Daoy (cell line): ENCODE measurements at regions not wholly inside any gene's neighbourhood (a gene's known extent, or its start where the extent isn't known, plus 50 kb on each side); places are given as distances from the start of the nearest gene placed in this dataset.

Experiments
- DNase-seq: peaks from one replicate; pipeline ENCODE4 v3.0.0-alpha.2; 2015; ENCODE audit warnings: low read depth

- DNase-seq, result no peak
Measured at GRCh38 chr9:13332571-13332970, 53.1 kb upstream of the MPDZ start.

GRCh38 chr9:13331320-13331719 lies 51.8 kb upstream of the MPDZ start:
- DNase-seq, result peak; percentile 30

- peak; percentile 74 for DNase-seq
Measured at GRCh38 chr9:13330396-13331004, 51.0 kb upstream of the MPDZ start.
